OCI-LY7 (cell line): ENCODE measurements at regions not wholly inside any gene's neighbourhood (a gene's known extent, or its start where the extent isn't known, plus 50 kb on each side); places are given as distances from the start of the nearest gene placed in this dataset.
"Not testable (repeated sequence)": the region's sequence is repeated elsewhere in the genome, so short reads cannot be mapped to it uniquely, and the experiment has no call there.

Experiments
- CTCF ChIP-seq: fragments of 200-600 bp; sonication (generic); conservative IDR thresholded peaks from 2 replicates; pipeline ENCODE4 v1.5.1; 2014; ENCODE audit warnings: mild to moderate bottlenecking, antibody characterized with exemption, low read length, moderate library complexity, mixed read lengths
- EZH2phosphoT487 ChIP-seq: fragments of 200-600 bp; sonication (generic); IDR thresholded peaks from 2 replicates; pipeline ENCODE4 v1.6.1; 2018; ENCODE audit warnings: low read depth, borderline replicate concordance, mild to moderate bottlenecking, mixed run types, antibody characterized with exemption, low read length, moderate library complexity, mixed read lengths

GRCh38 chr4:189733507-189733906 lies 207.2 kb upstream of the FRG1 start:
- not testable (repeated sequence) for TF ChIP-seq CTCF, EZH2phosphoT487
